HCT116 (cell line): ENCODE measurements at regions not wholly inside any gene's neighbourhood (a gene's known extent, or its start where the extent isn't known, plus 50 kb on each side); places are given as distances from the start of the nearest gene placed in this dataset.

Source experiments
- ATAC-seq: fragments of 200-7000 bp; cut with Tn5 transposase; 2 replicates; pipeline ENCODE4 v1.9.1; 2020; ENCODE audit warnings: mild to moderate bottlenecking, moderate library complexity
- BruUV-seq: library from RNA; stranded (reverse); fragments of 400-500 nt; replicated peaks from 2 replicates; lab custom pipeline; 2021; lab: Mats Ljungman, UMichigan
- CTCF ChIA-PET: fragments of 300-600 bp; sonication (Branson Sonifier 250); formaldehyde crosslinking; loops from one replicate; lab custom pipeline; 2021; ENCODE audit warnings: antibody characterized with exemption; lab: Charles Lee
- POLR2A ChIA-PET: fragments of 300-600, 350-600 bp; sonication (Branson Sonifier 250); formaldehyde crosslinking; loops from one replicate; lab custom pipeline; 2021; ENCODE audit warnings: antibody characterized with exemption; lab: Charles Lee
- RAD21 ChIA-PET, 2 experiments: fragments of 300-600 bp; sonication (Branson Sonifier 250); formaldehyde crosslinking; loops; one replicate each; lab custom pipeline; 2023; ENCODE audit warnings: low total read pairs in 2 of 2; ENCODE audit not compliant: uncharacterized antibody in 2 of 2, unreplicated experiment in 2 of 2, low non-redundant PET in 1 of 2; lab: Charles Lee
- DNase-seq: peaks from one replicate; pipeline ENCODE4 v3.0.0-alpha.2; 2010; ENCODE audit warnings: low read depth, low spot score
- H2AFZ ChIP-seq: fragments of 200-600 bp; shearing (Covaris generic), sonication (generic); 2 replicates; pipeline ENCODE4 v1.6.1; 2017; ENCODE audit warnings: low read depth, mixed run types, mixed read lengths, antibody characterized with exemption, low read length; ENCODE audit not compliant: poor library complexity, severe bottlenecking
- H3K27ac ChIP-seq: 2 replicates; pipeline ENCODE4 v1.5.1; 2012; ENCODE audit warnings: low read depth, low read length
- H3K27me3 ChIP-seq: fragments of 200-600 bp; sonication (generic); 2 replicates; pipeline ENCODE4 v1.6.1; 2016; ENCODE audit warnings: mixed run types, low read length, mixed read lengths; ENCODE audit not compliant: insufficient read depth
- H3K36me3 ChIP-seq, 2 experiments: fragments of 200-500 bp in 1 of 2; fragments of 200-600 bp in 1 of 2; sonication (Bioruptor generic) in 1 of 2; sonication (generic) in 1 of 2; 2 replicates each; pipeline versions ENCODE4 v1.5.1 to v1.6.1; 2014 to 2016; ENCODE audit warnings: low read length in 2 of 2, inconsistent platforms in 1 of 2, mixed read lengths in 1 of 2, mixed run types in 1 of 2; ENCODE audit not compliant: insufficient read depth in 2 of 2, control insufficient read depth in 1 of 2
- H3K4me1 ChIP-seq, 2 experiments: fragments of 200-600 bp in 1 of 2; sonication (generic) in 1 of 2; 2 replicates each; pipeline versions ENCODE4 v1.5.1 to v1.6.1; 2012 to 2017; ENCODE audit warnings: low read length in 2 of 2, inconsistent platforms in 1 of 2, mild to moderate bottlenecking in 1 of 2, mixed read lengths in 1 of 2, mixed run types in 1 of 2, moderate library complexity in 1 of 2; ENCODE audit not compliant: insufficient read depth in 2 of 2, control insufficient read depth in 1 of 2
- H3K4me2 ChIP-seq: fragments of 200-600 bp; sonication (generic); 2 replicates; pipeline ENCODE4 v1.6.1; 2017; ENCODE audit warnings: mixed run types, low read length, mixed read lengths
- H3K4me3 ChIP-seq, 2 experiments: fragments of 200-600 bp in 1 of 2; sonication (generic) in 1 of 2; replicated peaks in 1 of 2; 2 replicates each; pipeline ENCODE4 v1.5.1; 2011 to 2016; ENCODE audit warnings: low read length in 2 of 2, control low read depth in 1 of 2, low read depth in 1 of 2, mild to moderate bottlenecking in 1 of 2, mixed read lengths in 1 of 2, mixed run types in 1 of 2
- H3K79me2 ChIP-seq: fragments of 200-600 bp; sonication (generic); 2 replicates; pipeline ENCODE4 v1.6.1; 2017; ENCODE audit warnings: mild to moderate bottlenecking, mixed run types, low read length, moderate library complexity, mixed read lengths; ENCODE audit not compliant: insufficient read depth
- H3K9ac ChIP-seq: fragments of 200-600 bp; sonication (generic); 2 replicates; pipeline ENCODE4 v1.6.1; 2016; ENCODE audit warnings: low read length, mixed read lengths
- H3K9me2 ChIP-seq: fragments of 200-600 bp; sonication (generic), shearing (Covaris generic); 2 replicates; pipeline ENCODE4 v1.6.1; 2017; ENCODE audit warnings: mixed run types, mild to moderate bottlenecking, moderate library complexity; ENCODE audit not compliant: insufficient read depth
- H3K9me3 ChIP-seq, 2 experiments: fragments of 200-500 bp in 1 of 2; fragments of 200-600 bp in 1 of 2; sonication (Bioruptor generic) in 1 of 2; sonication (generic) in 1 of 2; 2 replicates each; pipeline ENCODE4 v1.6.1; 2014 to 2017; ENCODE audit warnings: low read length in 2 of 2, mixed read lengths in 2 of 2, inconsistent platforms in 1 of 2, low read depth in 1 of 2, mild to moderate bottlenecking in 1 of 2, mixed run types in 1 of 2, moderate library complexity in 1 of 2; ENCODE audit not compliant: control insufficient read depth in 1 of 2, insufficient read depth in 1 of 2
- H4K20me1 ChIP-seq: fragments of 200-600 bp; sonication (generic), shearing (Covaris generic); 2 replicates; pipeline ENCODE4 v1.6.1; 2017; ENCODE audit warnings: mixed run types, mild to moderate bottlenecking, moderate library complexity; ENCODE audit not compliant: insufficient read depth
- CBX3 ChIP-seq: IDR thresholded peaks from 2 replicates; pipeline ENCODE4 v1.6.1; 2012; ENCODE audit warnings: low read depth
- CEBPB ChIP-seq: IDR thresholded peaks from 2 replicates; pipeline ENCODE4 v1.6.1; 2012; ENCODE audit warnings: low read depth
- EGR1 ChIP-seq: IDR thresholded peaks from 2 replicates; pipeline ENCODE4 v1.6.1; 2012; ENCODE audit warnings: low read depth
- EZH2 ChIP-seq: fragments of 200-600 bp; sonication (generic); IDR thresholded peaks from 2 replicates; pipeline ENCODE4 v1.6.1; 2017; ENCODE audit warnings: antibody characterized with exemption, mixed run types
- EZH2phosphoT487 ChIP-seq: fragments of 200-600 bp; IDR thresholded peaks from 2 replicates; pipeline ENCODE4 v1.6.1; 2018; ENCODE audit warnings: antibody characterized with exemption, borderline replicate concordance
- JUND ChIP-seq: IDR thresholded peaks from 2 replicates; pipeline ENCODE4 v1.6.1; 2012
- POLR2AphosphoS5 ChIP-seq: IDR thresholded peaks from 2 replicates; pipeline ENCODE4 v1.6.1; 2011; ENCODE audit warnings: mild to moderate bottlenecking, low read depth, low read length, moderate library complexity
- RAD21 ChIP-seq: IDR thresholded peaks from 2 replicates; pipeline ENCODE4 v1.6.1; 2012; ENCODE audit warnings: low read depth, mild to moderate bottlenecking
- SIN3A ChIP-seq: IDR thresholded peaks from 2 replicates; pipeline ENCODE4 v1.6.1; 2012; ENCODE audit warnings: low read depth
- SRF ChIP-seq: IDR thresholded peaks from 2 replicates; pipeline ENCODE4 v1.6.1; 2012; ENCODE audit warnings: low read depth
- TCF7L2 ChIP-seq: IDR thresholded peaks from 2 replicates; pipeline ENCODE4 v1.7.0; 2011; ENCODE audit warnings: borderline replicate concordance, inconsistent platforms; ENCODE audit not compliant: insufficient read depth, insufficient read length; ENCODE audit errors: extremely low read depth
- YY1 ChIP-seq: IDR thresholded peaks from 2 replicates; pipeline ENCODE4 v1.6.1; 2011; ENCODE audit warnings: low read length, low read depth, moderate library complexity, mild to moderate bottlenecking; ENCODE audit not compliant: insufficient replicate concordance; ENCODE audit errors: extremely low read depth
- ZFX ChIP-seq: fragments of 450-650 bp; IDR thresholded peaks from 2 replicates; pipeline ENCODE4 v1.6.1; 2017
- ZNF274 ChIP-seq: fragments of 200-500 bp; sonication (Bioruptor generic); IDR thresholded peaks from 2 replicates; pipeline ENCODE4 v1.6.1; 2014; ENCODE audit warnings: mild to moderate bottlenecking, low read depth, low read length, inconsistent platforms
- intact Hi-C: fragments of 100-400 bp; cut with micrococcal nuclease; formaldehyde crosslinking; loops from 2 replicates; pipeline ENCODE4 v1.10.0; 2022
- TF ChIP-seq, protein P1 (sequence below), 3 experiments: fragments of 200-600 bp in 1 of 3; sonication (generic) in 1 of 3; IDR thresholded peaks in 2 of 3; conservative IDR thresholded peaks in 1 of 3; 2 replicates each; pipeline ENCODE4 v1.5.1; 2012 to 2017; ENCODE audit warnings: low read depth in 2 of 3, low read length in 2 of 3, antibody characterized with exemption in 1 of 3, borderline replicate concordance in 1 of 3, control low read depth in 1 of 3, mild to moderate bottlenecking in 1 of 3, mixed read lengths in 1 of 3, mixed run types in 1 of 3, moderate library complexity in 1 of 3; ENCODE audit not compliant: insufficient read depth in 1 of 3
- TF ChIP-seq, protein P2 (sequence below): IDR thresholded peaks from 2 replicates; pipeline ENCODE4 v1.6.1; 2012
- TF ChIP-seq, protein P3 (sequence below): IDR thresholded peaks from 2 replicates; pipeline ENCODE4 v1.6.1; 2012; ENCODE audit warnings: low read depth

DNA sequence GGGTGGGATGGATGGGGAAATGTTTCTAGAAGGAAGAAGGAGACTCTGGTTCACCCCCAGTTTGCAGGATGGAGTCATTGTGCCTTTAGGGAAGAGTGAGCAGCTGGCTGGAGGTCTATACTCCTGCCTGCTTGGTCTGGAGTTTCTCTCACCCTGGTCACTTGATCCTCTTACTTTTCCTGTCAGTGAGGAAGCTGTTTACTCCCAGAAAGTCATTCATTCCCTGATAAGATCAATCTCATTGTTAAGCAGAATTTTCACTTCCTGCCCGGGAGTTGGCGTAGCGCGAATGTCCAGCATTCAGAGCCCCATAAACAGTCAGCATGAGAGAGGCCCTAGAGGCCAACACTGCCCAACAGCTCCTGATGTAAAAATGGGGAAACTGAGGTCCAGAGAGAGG lies 70.4 kb upstream of the SIRPA start:
- Histone ChIP-seq H3K4me2 (no peak overlapping the region), H3K9ac (no peak overlapping the region), H3K27ac (no peak overlapping the region), H3K4me3 (no peak overlapping the region)
- RAD21 ChIA-PET, result no interaction called here
- intact Hi-C loops, result no loop called here
- no peak for DNase-seq
- TF ChIP-seq EGR1 (no peak), EZH2 (no peak), JUND (no peak), POLR2AphosphoS5 (no peak), TCF7L2 (no peak), ZNF274 (no peak), SIN3A (no peak), CEBPB (no peak)
- TF ChIP-seq, protein P1, sequence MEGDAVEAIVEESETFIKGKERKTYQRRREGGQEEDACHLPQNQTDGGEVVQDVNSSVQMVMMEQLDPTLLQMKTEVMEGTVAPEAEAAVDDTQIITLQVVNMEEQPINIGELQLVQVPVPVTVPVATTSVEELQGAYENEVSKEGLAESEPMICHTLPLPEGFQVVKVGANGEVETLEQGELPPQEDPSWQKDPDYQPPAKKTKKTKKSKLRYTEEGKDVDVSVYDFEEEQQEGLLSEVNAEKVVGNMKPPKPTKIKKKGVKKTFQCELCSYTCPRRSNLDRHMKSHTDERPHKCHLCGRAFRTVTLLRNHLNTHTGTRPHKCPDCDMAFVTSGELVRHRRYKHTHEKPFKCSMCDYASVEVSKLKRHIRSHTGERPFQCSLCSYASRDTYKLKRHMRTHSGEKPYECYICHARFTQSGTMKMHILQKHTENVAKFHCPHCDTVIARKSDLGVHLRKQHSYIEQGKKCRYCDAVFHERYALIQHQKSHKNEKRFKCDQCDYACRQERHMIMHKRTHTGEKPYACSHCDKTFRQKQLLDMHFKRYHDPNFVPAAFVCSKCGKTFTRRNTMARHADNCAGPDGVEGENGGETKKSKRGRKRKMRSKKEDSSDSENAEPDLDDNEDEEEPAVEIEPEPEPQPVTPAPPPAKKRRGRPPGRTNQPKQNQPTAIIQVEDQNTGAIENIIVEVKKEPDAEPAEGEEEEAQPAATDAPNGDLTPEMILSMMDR (IDR thresholded peaks at IDR 0.05 in 2 of 3, conservative IDR thresholded peaks at IDR 0.05 in 1 of 3; ENCODE audit: borderline replicate concordance in 1 of 3, insufficient read depth in 1 of 3, low read depth in 2 of 3, low read length in 2 of 3), result no peak
- TF ChIP-seq, all 23 proteins: peak for 0
- no peaks in the 10 kb centered on the region for H3K27me3 ChIP-seq
- H2AFZ ChIP-seq, result no peak overlapping the region
- POLR2A ChIA-PET, result no interaction called here
- H3K9me3 ChIP-seq, result no peaks in the 10 kb centered on the region
- no peaks in the 10 kb centered on the region for H3K9me2 ChIP-seq
- H3K36me3 ChIP-seq, result no peaks in the 10 kb centered on the region
- H3K4me1 ChIP-seq, result peaks cover 7 to 24% of the 10 kb centered on the region in 2 experiments; a peak in 3 of 4 replicates
- no peaks in the 10 kb centered on the region for H4K20me1 ChIP-seq
- H3K79me2 ChIP-seq, result no peaks in the 10 kb centered on the region
- CTCF ChIA-PET, result no interaction called here
- BruUV-seq, result no TSS peak
- no peak for ATAC-seq

DNA sequence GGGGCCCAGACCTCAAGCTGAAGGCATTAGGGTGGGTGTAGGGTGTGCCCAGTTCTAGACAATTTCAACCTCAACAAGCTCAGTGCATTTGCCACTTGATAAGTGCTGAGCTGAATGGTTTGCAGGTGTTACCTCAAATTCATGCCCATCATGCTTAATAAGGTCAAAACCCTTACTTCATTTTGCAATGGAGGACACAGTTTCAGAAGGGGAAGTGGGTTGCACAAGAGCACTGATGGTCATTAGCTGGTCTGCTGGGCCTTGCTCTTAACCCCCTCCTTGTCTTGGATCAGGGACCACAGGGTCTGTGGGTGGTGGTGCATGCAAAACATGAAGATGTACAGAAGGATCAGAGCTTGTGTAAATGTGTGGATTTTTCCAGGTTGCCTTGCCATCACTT lies 71.0 kb upstream of the SIRPA start:
- CTCF ChIA-PET, result no interaction called here
- no peaks in the 10 kb centered on the region for H4K20me1 ChIP-seq
- H3K79me2 ChIP-seq, result no peaks in the 10 kb centered on the region
- no peaks in the 10 kb centered on the region for H3K9me3 ChIP-seq
- no peaks in the 10 kb centered on the region for H3K9me2 ChIP-seq
- POLR2A ChIA-PET, result no interaction called here
- no peaks in the 10 kb centered on the region for H3K36me3 ChIP-seq
- no peak overlapping the region for H3K4me2 ChIP-seq
- BruUV-seq, result no TSS peak
- intact Hi-C loops, result no loop called here
- no peak overlapping the region for H3K9ac ChIP-seq
- H2AFZ ChIP-seq, result no peak overlapping the region
- DNase-seq (no peak), ATAC-seq (no peak)
- RAD21 ChIA-PET, result no interaction called here
- peaks cover 7 to 18% of the 10 kb centered on the region in 2 experiments; a peak in 3 of 4 replicates for H3K4me1 ChIP-seq
- H3K4me3 ChIP-seq, result no peak overlapping the region
- no peaks in the 10 kb centered on the region for H3K27me3 ChIP-seq
- no peak overlapping the region for H3K27ac ChIP-seq
- TF ChIP-seq CEBPB, result no peak
- TF ChIP-seq, protein P2, sequence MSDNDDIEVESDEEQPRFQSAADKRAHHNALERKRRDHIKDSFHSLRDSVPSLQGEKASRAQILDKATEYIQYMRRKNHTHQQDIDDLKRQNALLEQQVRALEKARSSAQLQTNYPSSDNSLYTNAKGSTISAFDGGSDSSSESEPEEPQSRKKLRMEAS, result no peak
- TF ChIP-seq EGR1, result no peak
- no peak for TF ChIP-seq JUND
- TF ChIP-seq, protein P3, sequence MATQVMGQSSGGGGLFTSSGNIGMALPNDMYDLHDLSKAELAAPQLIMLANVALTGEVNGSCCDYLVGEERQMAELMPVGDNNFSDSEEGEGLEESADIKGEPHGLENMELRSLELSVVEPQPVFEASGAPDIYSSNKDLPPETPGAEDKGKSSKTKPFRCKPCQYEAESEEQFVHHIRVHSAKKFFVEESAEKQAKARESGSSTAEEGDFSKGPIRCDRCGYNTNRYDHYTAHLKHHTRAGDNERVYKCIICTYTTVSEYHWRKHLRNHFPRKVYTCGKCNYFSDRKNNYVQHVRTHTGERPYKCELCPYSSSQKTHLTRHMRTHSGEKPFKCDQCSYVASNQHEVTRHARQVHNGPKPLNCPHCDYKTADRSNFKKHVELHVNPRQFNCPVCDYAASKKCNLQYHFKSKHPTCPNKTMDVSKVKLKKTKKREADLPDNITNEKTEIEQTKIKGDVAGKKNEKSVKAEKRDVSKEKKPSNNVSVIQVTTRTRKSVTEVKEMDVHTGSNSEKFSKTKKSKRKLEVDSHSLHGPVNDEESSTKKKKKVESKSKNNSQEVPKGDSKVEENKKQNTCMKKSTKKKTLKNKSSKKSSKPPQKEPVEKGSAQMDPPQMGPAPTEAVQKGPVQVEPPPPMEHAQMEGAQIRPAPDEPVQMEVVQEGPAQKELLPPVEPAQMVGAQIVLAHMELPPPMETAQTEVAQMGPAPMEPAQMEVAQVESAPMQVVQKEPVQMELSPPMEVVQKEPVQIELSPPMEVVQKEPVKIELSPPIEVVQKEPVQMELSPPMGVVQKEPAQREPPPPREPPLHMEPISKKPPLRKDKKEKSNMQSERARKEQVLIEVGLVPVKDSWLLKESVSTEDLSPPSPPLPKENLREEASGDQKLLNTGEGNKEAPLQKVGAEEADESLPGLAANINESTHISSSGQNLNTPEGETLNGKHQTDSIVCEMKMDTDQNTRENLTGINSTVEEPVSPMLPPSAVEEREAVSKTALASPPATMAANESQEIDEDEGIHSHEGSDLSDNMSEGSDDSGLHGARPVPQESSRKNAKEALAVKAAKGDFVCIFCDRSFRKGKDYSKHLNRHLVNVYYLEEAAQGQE, result no peak
- TF ChIP-seq SRF, result no peak
- no peak for TF ChIP-seq EZH2phosphoT487
- no peak for TF ChIP-seq ZFX
- TF ChIP-seq TCF7L2, result no peak
- no peak for TF ChIP-seq RAD21
- no peak for TF ChIP-seq CBX3
- no peak for TF ChIP-seq YY1
